ENCODE measurements at regions not wholly inside any gene's neighbourhood (a gene's known extent, or its start where the extent isn't known, plus 50 kb on each side); places are given as distances from the start of the nearest gene placed in this dataset.

DNA sequence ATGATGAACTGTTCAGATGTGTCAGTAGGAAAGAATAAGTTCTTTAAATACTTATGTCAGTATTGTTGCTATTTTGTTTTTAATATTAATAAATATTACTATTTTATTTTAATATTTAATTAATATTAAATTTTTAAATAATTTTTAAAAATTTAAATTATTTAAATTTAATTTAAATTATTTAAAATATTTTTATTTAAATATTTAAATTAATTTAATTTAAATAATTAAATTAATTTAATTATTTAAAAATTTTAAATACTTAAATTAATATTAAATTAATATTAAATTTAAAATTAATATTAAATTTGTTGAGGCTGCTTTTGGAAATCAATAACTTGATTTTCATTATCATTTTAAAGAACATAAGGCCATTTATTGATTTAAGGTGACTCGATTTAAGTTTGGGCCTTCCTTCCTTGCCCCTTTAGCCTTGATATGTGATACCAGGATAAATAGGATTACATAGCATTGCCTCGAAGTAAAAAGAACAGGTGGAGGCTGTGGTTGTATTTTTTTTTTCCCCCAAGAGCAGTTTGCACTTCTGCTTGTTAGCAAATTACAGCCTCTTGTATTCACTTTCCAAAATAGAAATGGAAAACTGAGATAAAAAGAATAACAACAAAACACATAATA is 915.2 kb downstream of the TTLL7 start:
- Mint-ChIP-seq H3K4me3 (no peak overlapping the region), H3K9me3 (no peaks in the 10 kb centered on the region), H3K4me1 (no peaks in the 10 kb centered on the region), H3K36me3 (no peaks in the 10 kb centered on the region), H3K27me3 (no peaks in the 10 kb centered on the region), H3K27ac (no peak overlapping the region)
- Histone ChIP-seq H3K4me3 (ENCODE audit: control insufficient read depth in 1 of 2, extremely low read depth in 1 of 2, low read length in 1 of 2) (no peak overlapping the region), H3K36me3 (ENCODE audit: control insufficient read depth in 2 of 2, extremely low read depth in 1 of 2, insufficient read depth in 1 of 2, low read length in 1 of 2) (no peaks in the 10 kb centered on the region), H3K9me3 (no peaks in the 10 kb centered on the region), H3K27me3 (replicated peaks in 1 of 2; ENCODE audit: control insufficient read depth in 2 of 2, extremely low read depth in 1 of 2, insufficient read depth in 2 of 2, low read length in 1 of 2) (no peaks in the 10 kb centered on the region), H3K4me1 (ENCODE audit: control insufficient read depth in 1 of 2, extremely low read depth in 1 of 2, insufficient read depth in 2 of 2, low read length in 2 of 2) (no peaks in the 10 kb centered on the region), H3K27ac (ENCODE audit: low read length) (no peak overlapping the region)
- ChIA-PET CTCF (no interaction called here), POLR2A (no interaction called here)
- ATAC-seq (replicated peaks in 1 of 4) (no peak), DNase-seq (no peak)
- no CpG with 5 or more reads among the region's 2 CpGs for WGBS (ENCODE audit: insufficient coverage)

DNA sequence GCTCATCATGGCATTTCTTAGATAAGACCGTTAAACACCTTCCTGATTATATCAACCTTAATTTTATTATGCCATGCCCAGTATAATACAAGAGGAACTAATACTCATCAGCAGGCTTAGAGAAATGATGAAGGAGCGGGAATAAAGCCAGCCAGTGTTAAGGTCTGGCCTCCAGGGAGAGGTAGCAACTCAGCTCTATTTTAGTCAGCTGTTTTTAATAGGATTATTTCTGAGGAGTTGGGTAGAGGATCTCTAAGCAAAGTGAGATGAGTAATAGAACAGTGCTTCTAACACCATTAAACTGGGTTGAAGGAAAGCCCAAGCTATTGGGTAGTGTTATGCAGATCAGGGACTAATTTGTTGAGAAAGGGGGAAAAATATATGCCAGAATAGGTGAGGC is 921.5 kb downstream of the TTLL7 start:
- CTCF ChIA-PET, result no interaction called here
- no peak overlapping the region for H3K4me3 Mint-ChIP-seq
- WGBS (ENCODE audit: insufficient coverage), result no CpG with 5 or more reads among the region's 2 CpGs

DNA sequence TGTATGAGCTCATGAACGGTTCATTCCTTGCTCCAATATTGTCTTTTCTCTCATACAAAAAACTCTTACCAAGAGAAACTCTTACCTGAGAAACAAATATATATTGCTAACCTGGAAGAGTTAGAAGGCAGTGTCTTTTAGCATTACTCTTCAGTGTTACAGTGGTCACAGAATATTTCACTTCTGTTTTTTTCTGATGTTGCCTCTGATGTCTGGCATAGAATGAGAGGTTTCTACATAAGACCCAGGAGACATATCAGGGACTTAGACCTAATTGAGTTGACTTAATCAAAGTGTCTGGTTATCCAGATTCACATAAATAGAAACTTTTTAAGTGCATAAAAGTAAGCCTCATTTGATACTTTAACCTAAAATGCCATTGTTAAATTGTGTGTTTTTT is 923.8 kb downstream of the TTLL7 start:
- no CpG with 5 or more reads among the region's 1 CpG for WGBS (ENCODE audit: insufficient coverage)
- no peaks in the 10 kb centered on the region for H3K36me3 ChIP-seq (ENCODE audit: control insufficient read depth in 2 of 2, extremely low read depth in 1 of 2, insufficient read depth in 1 of 2, low read length in 1 of 2)
- POLR2A ChIA-PET, result no interaction called here
- no peak overlapping the region for H3K27ac ChIP-seq (ENCODE audit: low read length)
- H3K4me1 Mint-ChIP-seq, result no peaks in the 10 kb centered on the region
- no peaks in the 10 kb centered on the region for H3K9me3 ChIP-seq
- H3K4me3 Mint-ChIP-seq, result no peak overlapping the region
- H3K9me3 Mint-ChIP-seq, result no peaks in the 10 kb centered on the region
- H3K27ac Mint-ChIP-seq, result no peak overlapping the region
- no peak overlapping the region for H3K4me3 ChIP-seq (ENCODE audit: control insufficient read depth in 1 of 2, extremely low read depth in 1 of 2, low read length in 1 of 2)
- no peaks in the 10 kb centered on the region for H3K27me3 ChIP-seq (replicated peaks in 1 of 2; ENCODE audit: control insufficient read depth in 2 of 2, extremely low read depth in 1 of 2, insufficient read depth in 2 of 2, low read length in 1 of 2)
- DNase-seq, result no peak
- H3K27me3 Mint-ChIP-seq, result no peaks in the 10 kb centered on the region
- CTCF ChIA-PET, result interaction anchor here in 1 of 2 donors (0.7 kb wide), 1 partner anchor 493 kb away, joined by 5 read pairs; no protein-coding TSS in a partner anchor
- ATAC-seq (replicated peaks in 1 of 4), result no peak
- no peaks in the 10 kb centered on the region for H3K4me1 ChIP-seq (ENCODE audit: control insufficient read depth in 1 of 2, extremely low read depth in 1 of 2, insufficient read depth in 2 of 2, low read length in 2 of 2)
- no peaks in the 10 kb centered on the region for H3K36me3 Mint-ChIP-seq

More for the DNA sequence above, 921.5 kb downstream of the TTLL7 start:
- Histone ChIP-seq H3K36me3 (ENCODE audit: control insufficient read depth in 2 of 2, extremely low read depth in 1 of 2, insufficient read depth in 1 of 2, low read length in 1 of 2) (no peaks in the 10 kb centered on the region), H3K9me3 (no peaks in the 10 kb centered on the region), H3K4me1 (ENCODE audit: control insufficient read depth in 1 of 2, extremely low read depth in 1 of 2, insufficient read depth in 2 of 2, low read length in 2 of 2) (no peaks in the 10 kb centered on the region), H3K27ac (ENCODE audit: low read length) (no peak overlapping the region), H3K4me3 (ENCODE audit: control insufficient read depth in 1 of 2, extremely low read depth in 1 of 2, low read length in 1 of 2) (no peak overlapping the region), H3K27me3 (replicated peaks in 1 of 2; ENCODE audit: control insufficient read depth in 2 of 2, extremely low read depth in 1 of 2, insufficient read depth in 2 of 2, low read length in 1 of 2) (no peaks in the 10 kb centered on the region)
- H3K27me3 Mint-ChIP-seq, result no peaks in the 10 kb centered on the region
- H3K4me1 Mint-ChIP-seq, result no peaks in the 10 kb centered on the region
- POLR2A ChIA-PET, result interaction anchor here in 1 of 2 donors (0.5 kb wide), 2 partner anchors 17 to 49 kb away, joined by 3 read pairs; no protein-coding TSS in a partner anchor
- H3K9me3 Mint-ChIP-seq, result no peaks in the 10 kb centered on the region
- no peak overlapping the region for H3K27ac Mint-ChIP-seq
- H3K36me3 Mint-ChIP-seq, result no peaks in the 10 kb centered on the region
- ATAC-seq (replicated peaks in 1 of 4) (no peak), DNase-seq (no peak)

DNA sequence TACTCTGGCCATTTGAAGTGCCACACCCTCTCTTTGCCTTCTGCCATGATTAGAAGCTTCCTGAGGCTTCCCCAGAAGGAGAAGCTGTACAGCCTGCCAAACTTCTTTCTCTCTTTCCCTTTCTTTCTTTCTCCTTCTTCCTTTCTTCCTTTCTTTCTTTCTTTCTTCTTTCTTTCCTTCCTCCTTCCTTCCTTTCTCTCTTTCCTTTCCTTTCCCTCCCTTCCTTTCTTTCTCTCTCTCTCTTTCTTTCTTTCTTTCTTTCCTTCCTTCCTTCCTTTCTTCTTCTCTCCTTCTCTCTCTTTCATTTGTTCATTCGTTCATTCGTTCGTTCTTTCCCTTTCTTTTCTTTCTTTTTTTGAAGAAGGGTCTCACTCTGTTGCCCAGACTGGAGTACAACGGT is 931.0 kb downstream of the TTLL7 start:
- H3K9me3 Mint-ChIP-seq, result no peaks in the 10 kb centered on the region
- ATAC-seq (replicated peaks in 1 of 4), result no peak
- H3K27me3 ChIP-seq (replicated peaks in 1 of 2; ENCODE audit: control insufficient read depth in 2 of 2, extremely low read depth in 1 of 2, insufficient read depth in 2 of 2, low read length in 1 of 2), result no peaks in the 10 kb centered on the region
- no peak overlapping the region for H3K4me3 Mint-ChIP-seq
- no peaks in the 10 kb centered on the region for H3K4me1 ChIP-seq (ENCODE audit: control insufficient read depth in 1 of 2, extremely low read depth in 1 of 2, insufficient read depth in 2 of 2, low read length in 2 of 2)
- H3K27ac ChIP-seq (ENCODE audit: low read length), result no peak overlapping the region
- POLR2A ChIA-PET, result interaction anchor here in 1 of 2 donors (0.6 kb wide), 1 partner anchor 864 kb away, joined by 3 read pairs; no protein-coding TSS in a partner anchor
- WGBS (ENCODE audit: insufficient coverage), result 80% methylated on average over 1 of the region's 4 CpGs
- CTCF ChIA-PET, result interaction anchor here in 1 of 2 donors (0.7 kb wide), 1 partner anchor 60 kb away, joined by 3 read pairs; no protein-coding TSS in a partner anchor
- DNase-seq, result no peak
- H3K4me3 ChIP-seq (ENCODE audit: control insufficient read depth in 1 of 2, extremely low read depth in 1 of 2, low read length in 1 of 2), result no peak overlapping the region
- no peak overlapping the region for H3K27ac Mint-ChIP-seq
- no peaks in the 10 kb centered on the region for H3K9me3 ChIP-seq
- H3K4me1 Mint-ChIP-seq, result peaks cover 13 to 17% (median 17%) of the 10 kb centered on the region in 3 donors
- no peaks in the 10 kb centered on the region for H3K36me3 ChIP-seq (ENCODE audit: control insufficient read depth in 2 of 2, extremely low read depth in 1 of 2, insufficient read depth in 1 of 2, low read length in 1 of 2)
- H3K36me3 Mint-ChIP-seq, result no peaks in the 10 kb centered on the region
- no peaks in the 10 kb centered on the region for H3K27me3 Mint-ChIP-seq

DNA sequence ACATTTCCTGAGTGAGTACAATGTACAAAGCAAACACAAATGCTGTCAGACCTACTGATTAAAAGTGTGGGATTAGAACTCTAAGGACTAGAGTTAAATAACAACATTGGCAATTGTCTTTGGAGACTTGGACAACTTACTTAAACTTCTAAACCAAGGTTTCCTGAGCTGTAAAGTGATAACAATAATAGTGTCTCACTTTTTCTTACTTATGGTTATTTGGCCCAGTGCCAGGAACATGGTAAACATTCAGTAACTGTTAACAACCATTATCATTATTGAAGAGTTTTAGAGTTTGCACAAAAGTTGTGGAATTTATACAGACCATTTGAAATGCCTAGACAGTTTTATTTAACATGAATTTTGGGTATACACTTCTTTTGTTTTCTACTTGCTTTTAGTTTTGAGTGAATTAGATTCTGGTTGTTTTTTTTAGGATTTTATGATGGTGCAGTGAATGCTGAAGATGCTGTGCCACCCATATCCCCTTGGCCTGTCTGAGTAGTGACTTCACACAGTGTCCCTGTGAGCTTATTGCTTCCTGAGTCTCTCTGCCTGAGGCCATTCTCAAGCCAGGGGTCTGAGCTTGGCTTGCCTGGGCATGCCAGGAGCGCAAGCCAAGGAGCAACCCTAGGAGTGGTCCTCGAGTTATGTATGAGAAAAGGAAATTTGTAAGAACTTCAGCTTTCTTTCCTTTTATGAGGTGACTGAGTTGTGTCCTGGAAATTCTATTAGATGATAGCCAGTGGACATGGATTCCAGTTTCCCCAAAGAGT is 932.8 kb downstream of the TTLL7 start:
- H3K4me3 Mint-ChIP-seq, result no peak overlapping the region
- no peaks in the 10 kb centered on the region for H3K36me3 Mint-ChIP-seq
- H3K36me3 ChIP-seq (ENCODE audit: control insufficient read depth in 2 of 2, extremely low read depth in 1 of 2, insufficient read depth in 1 of 2, low read length in 1 of 2), result no peaks in the 10 kb centered on the region
- ChIA-PET POLR2A (no interaction called here), CTCF (no interaction called here)
- no peak overlapping the region for H3K27ac ChIP-seq (ENCODE audit: low read length)
- no CpG with 5 or more reads among the region's 2 CpGs for WGBS (ENCODE audit: insufficient coverage)
- DNase-seq (peak in 1 of 35 experiments; percentile 1), ATAC-seq (replicated peaks in 1 of 4) (no peak)
- no peaks in the 10 kb centered on the region for H3K27me3 ChIP-seq (replicated peaks in 1 of 2; ENCODE audit: control insufficient read depth in 2 of 2, extremely low read depth in 1 of 2, insufficient read depth in 2 of 2, low read length in 1 of 2)
- H3K27ac Mint-ChIP-seq, result no peak overlapping the region
- H3K4me1 Mint-ChIP-seq, result peaks cover 13 to 17% (median 17%) of the 10 kb centered on the region in 3 donors
- no peaks in the 10 kb centered on the region for H3K4me1 ChIP-seq (ENCODE audit: control insufficient read depth in 1 of 2, extremely low read depth in 1 of 2, insufficient read depth in 2 of 2, low read length in 2 of 2)
- no peaks in the 10 kb centered on the region for H3K9me3 Mint-ChIP-seq
- H3K4me3 ChIP-seq (ENCODE audit: control insufficient read depth in 1 of 2, extremely low read depth in 1 of 2, low read length in 1 of 2), result no peak overlapping the region
- no peaks in the 10 kb centered on the region for H3K9me3 ChIP-seq
- no peaks in the 10 kb centered on the region for H3K27me3 Mint-ChIP-seq

DNA sequence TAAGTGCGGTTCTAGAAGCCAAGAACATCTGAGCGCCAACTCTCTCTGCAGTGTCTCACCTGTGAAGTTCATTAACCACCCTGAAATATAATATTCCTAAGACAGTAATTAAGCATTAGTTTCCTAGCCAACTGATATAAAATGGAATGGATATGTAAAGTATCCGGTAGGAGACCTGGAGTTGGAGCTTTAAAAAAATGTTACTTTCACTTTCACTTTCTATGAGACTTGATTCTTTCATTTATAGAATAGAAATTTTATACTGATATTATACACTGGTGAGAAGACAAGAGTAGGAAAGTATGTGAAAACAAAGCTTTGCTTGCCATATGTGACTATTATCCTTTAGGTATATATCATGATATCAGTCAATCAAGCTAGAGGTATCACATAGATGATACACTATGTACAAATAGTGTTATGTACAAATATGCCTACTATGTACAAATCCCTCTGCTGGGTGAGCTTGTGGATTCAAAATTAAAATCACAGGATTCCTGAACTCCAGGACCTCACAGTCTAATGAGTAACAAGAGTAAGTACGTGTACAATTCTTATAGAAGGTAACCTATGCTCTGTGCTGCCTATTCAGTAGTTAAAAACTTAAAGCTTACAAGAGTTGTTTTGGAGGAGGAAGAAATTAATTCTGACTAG is 934.2 kb downstream of the TTLL7 start:
- no peaks in the 10 kb centered on the region for H3K9me3 ChIP-seq
- Mint-ChIP-seq H3K27me3 (no peaks in the 10 kb centered on the region), H3K4me3 (peak overlapping the region in 1 of 3 donors; percentile 1), H3K27ac (peak overlapping the region in 1 of 2 donors; percentile 37), H3K4me1 (peaks cover 13 to 17% (median 17%) of the 10 kb centered on the region in 3 donors), H3K36me3 (no peaks in the 10 kb centered on the region), H3K9me3 (no peaks in the 10 kb centered on the region)
- no peaks in the 10 kb centered on the region for H3K36me3 ChIP-seq (ENCODE audit: control insufficient read depth in 2 of 2, extremely low read depth in 1 of 2, insufficient read depth in 1 of 2, low read length in 1 of 2)
- no peaks in the 10 kb centered on the region for H3K27me3 ChIP-seq (replicated peaks in 1 of 2; ENCODE audit: control insufficient read depth in 2 of 2, extremely low read depth in 1 of 2, insufficient read depth in 2 of 2, low read length in 1 of 2)
- POLR2A ChIA-PET, result no interaction called here
- no peak overlapping the region for H3K4me3 ChIP-seq (ENCODE audit: control insufficient read depth in 1 of 2, extremely low read depth in 1 of 2, low read length in 1 of 2)
- no peak overlapping the region for H3K27ac ChIP-seq (ENCODE audit: low read length)
- H3K4me1 ChIP-seq (ENCODE audit: control insufficient read depth in 1 of 2, extremely low read depth in 1 of 2, insufficient read depth in 2 of 2, low read length in 2 of 2), result no peaks in the 10 kb centered on the region
- no peak for ATAC-seq (replicated peaks in 1 of 4)
- DNase-seq, result no peak
- CTCF ChIA-PET, result no interaction called here
- no CpG with 5 or more reads among the region's 4 CpGs for WGBS (ENCODE audit: insufficient coverage)

Measured in T-cell (primary cell).